Left lung (tissue), 4 donors: ENCODE measurements at regions not wholly inside any gene's neighbourhood (a gene's known extent, or its start where the extent isn't known, plus 50 kb on each side); places are given as distances from the start of the nearest gene placed in this dataset.
A peak's percentile ranks its signal among the peaks of the same experiment; 100 is the strongest.

Source experiments
- ATAC-seq: fragments of 200-7000 bp; cut with Tn5 transposase; one replicate; pipeline ENCODE4 v1.9.1; 2020; ENCODE audit warnings: moderate library complexity
- DNase-seq, 4 donors: peaks; one replicate each; pipeline ENCODE4 v3.0.0-alpha.2; 2013 to 2020
- H3K27ac ChIP-seq, 2 donors: fragments of 200-600 bp; sonication (generic) in 1 of 2; one replicate each; pipeline versions ENCODE4 v1.5.0 to v1.8.0; 2020 to 2021
- H3K27me3 ChIP-seq, 2 donors: fragments of 200-600 bp; sonication (generic) in 1 of 2; one replicate each; pipeline versions ENCODE4 v1.5.0 to v1.8.0; 2020 to 2021
- H3K36me3 ChIP-seq, 2 donors: fragments of 200-600 bp; sonication (generic) in 1 of 2; one replicate each; pipeline versions ENCODE4 v1.5.0 to v1.8.0; 2020 to 2021
- H3K4me1 ChIP-seq, 2 donors: fragments of 200-600 bp; one replicate each; pipeline ENCODE4 v1.8.0; 2021
- H3K4me3 ChIP-seq, 2 donors: fragments of 200-600 bp; sonication (generic) in 1 of 2; one replicate each; pipeline versions ENCODE4 v1.5.0 to v1.8.0; 2020 to 2021; ENCODE audit warnings: mild to moderate bottlenecking in 1 of 2
- H3K9me3 ChIP-seq, 2 donors: fragments of 200-600 bp; sonication (generic) in 1 of 2; one replicate each; pipeline versions ENCODE4 v1.5.0 to v1.8.0; 2020 to 2021
- CTCF ChIP-seq, 2 donors: fragments of 200-600 bp; sonication (generic) in 1 of 2; IDR thresholded peaks; one replicate each; pipeline versions ENCODE4 v1.5.0 to v1.8.0; 2021; ENCODE audit warnings: antibody characterized with exemption in 2 of 2
- intact Hi-C, 2 donors: fragments of 100-400 bp; cut with DNase I; formaldehyde crosslinking; loops; one replicate each; pipeline versions ENCODE4 v1.11.2 to v1.14.2; 2022
- donor health status: DM: no; HTN: yes; CAD: no.
- donor health status: DM: no; HTN: no; CAD: no.

GRCh38 chr3:124461838-124462632 lies 268.2 kb upstream of the UMPS start:
- no peaks in the 10 kb centered on the region for H3K4me1 ChIP-seq
- ATAC-seq (peak; percentile 79), DNase-seq (peak in 1 of 4 donors; percentile 6)
- H3K36me3 ChIP-seq = no peaks in the 10 kb centered on the region
- no peaks in the 10 kb centered on the region for H3K9me3 ChIP-seq
- H3K27me3 ChIP-seq = no peaks in the 10 kb centered on the region
- H3K4me3 ChIP-seq = no peak overlapping the region
- intact Hi-C loops = loop anchor here in 1 of 2 donors (10.0 kb wide), 1 partner anchor 107 kb away; no protein-coding TSS in a partner anchor
- TF ChIP-seq CTCF (IDR thresholded peaks at IDR 0.05) = no peak
- H3K27ac ChIP-seq = no peak overlapping the region

- no peak for DNase-seq
- Histone ChIP-seq H3K4me3 (no peak overlapping the region), H3K27ac (no peak overlapping the region), H3K4me1 (no peaks in the 10 kb centered on the region), H3K36me3 (no peaks in the 10 kb centered on the region), H3K27me3 (no peaks in the 10 kb centered on the region), H3K9me3 (no peaks in the 10 kb centered on the region)
- intact Hi-C loops = loop anchor here in 1 of 2 donors (10.0 kb wide), 1 partner anchor 108 kb away; no protein-coding TSS in a partner anchor
- no peak for TF ChIP-seq CTCF (IDR thresholded peaks at IDR 0.05)
- no peak for ATAC-seq
Measured at GRCh38 chr3:124463234-124463633, 267.0 kb upstream of the UMPS start.

- peak; percentile 83 to 93 for TF ChIP-seq CTCF (IDR thresholded peaks at IDR 0.05)
- intact Hi-C loops = loop anchor here in 1 of 2 donors (10.0 kb wide), 1 partner anchor 113 kb away; no protein-coding TSS in a partner anchor
- ATAC-seq (peak; percentile 97), DNase-seq (peak; percentile 39 to 64 (median 54))
- H3K4me1 ChIP-seq = no peaks in the 10 kb centered on the region
- H3K27me3 ChIP-seq = no peaks in the 10 kb centered on the region
- no peak overlapping the region for H3K4me3 ChIP-seq
- H3K27ac ChIP-seq = no peak overlapping the region
- no peaks in the 10 kb centered on the region for H3K36me3 ChIP-seq
- H3K9me3 ChIP-seq = no peaks in the 10 kb centered on the region
Measured at GRCh38 chr3:124467980-124468902, 262.0 kb upstream of the UMPS start.

- intact Hi-C loops = loop anchor here in 1 of 2 donors (10.0 kb wide), 1 partner anchor 115 kb away; no protein-coding TSS in a partner anchor
- ATAC-seq (no peak), DNase-seq (no peak)
- Histone ChIP-seq H3K27ac (no peak overlapping the region), H3K36me3 (no peaks in the 10 kb centered on the region), H3K27me3 (no peaks in the 10 kb centered on the region), H3K4me1 (no peaks in the 10 kb centered on the region), H3K9me3 (no peaks in the 10 kb centered on the region), H3K4me3 (no peak overlapping the region)
- TF ChIP-seq CTCF (IDR thresholded peaks at IDR 0.05) = no peak
Measured at GRCh38 chr3:124469555-124469954, 260.7 kb upstream of the UMPS start.

GRCh38 chr3:124478830-124479229 lies 251.4 kb upstream of the UMPS start:
- Histone ChIP-seq H3K9me3 (no peaks in the 10 kb centered on the region), H3K27me3 (no peaks in the 10 kb centered on the region), H3K36me3 (no peaks in the 10 kb centered on the region), H3K4me3 (no peak overlapping the region), H3K27ac (no peak overlapping the region), H3K4me1 (no peaks in the 10 kb centered on the region)
- TF ChIP-seq CTCF (IDR thresholded peaks at IDR 0.05) = no peak
- DNase-seq = no peak
- ATAC-seq = no peak
- intact Hi-C loops = no loop called here
